B cell (primary cell): ENCODE measurements at regions not wholly inside any gene's neighbourhood (a gene's known extent, or its start where the extent isn't known, plus 50 kb on each side); places are given as distances from the start of the nearest gene placed in this dataset.

Source experiments
- ATAC-seq: fragments of 200-7000 bp; cut with Tn5 transposase; one replicate; pipeline ENCODE4 v1.10.0; 2021; ENCODE audit warnings: low read depth, mild to moderate bottlenecking, moderate number of reproducible peaks, moderate library complexity
- CTCF ChIA-PET: fragments of 350-600 bp; sonication (Branson Sonifier 250); formaldehyde crosslinking; loops from one replicate; lab custom pipeline; 2021; ENCODE audit warnings: antibody characterized with exemption, inconsistent platforms; lab: Charles Lee
- POLR2A ChIA-PET: fragments of 350-600 bp; sonication (Branson Sonifier 250); formaldehyde crosslinking; loops from one replicate; lab custom pipeline; 2021; ENCODE audit warnings: antibody characterized with exemption; lab: Charles Lee
- DNase-seq: peaks from one replicate; pipeline ENCODE4 v3.0.0; 2013
- H2AFZ ChIP-seq: 2 replicates; pipeline ENCODE4 v1.6.1; 2012; ENCODE audit warnings: mild to moderate bottlenecking, low read depth, low read length; ENCODE audit not compliant: insufficient read depth, poor library complexity, severe bottlenecking
- H3K27ac ChIP-seq, 2 donors: 1 replicate in 1 of 2; 2 replicates in 1 of 2; pipeline ENCODE4 v1.5.1; 2012 to 2013; ENCODE audit warnings: low read length in 2 of 2, mild to moderate bottlenecking in 2 of 2, moderate library complexity in 1 of 2
- H3K27me3 ChIP-seq, 4 experiments: fragments of 200-600 bp in 1 of 4; sonication (generic) in 1 of 4; replicated peaks in 1 of 4; 1 replicate in 2 of 4; 2 replicates in 2 of 4; pipeline versions ENCODE4 v1.6.1 to v1.7.0; 2013 to 2016; ENCODE audit warnings: low read length in 3 of 4, mild to moderate bottlenecking in 2 of 4, mixed read lengths in 1 of 4, moderate library complexity in 1 of 4; ENCODE audit not compliant: insufficient read depth in 4 of 4, control insufficient read depth in 3 of 4; ENCODE audit errors: control extremely low read depth in 1 of 4
- H3K36me3 ChIP-seq, 2 experiments: replicated peaks in 1 of 2; 1 replicate in 1 of 2; 2 replicates in 1 of 2; pipeline versions ENCODE4 v1.6.1 to v1.7.1; 2013; ENCODE audit warnings: low read length in 1 of 2; ENCODE audit not compliant: insufficient read depth in 2 of 2, control insufficient read depth in 1 of 2; ENCODE audit errors: control extremely low read depth in 1 of 2, extremely low read depth in 1 of 2
- H3K4me1 ChIP-seq, 2 donors: fragments of 200-600 bp in 1 of 2; sonication (generic) in 1 of 2; 1 replicate in 1 of 2; 2 replicates in 1 of 2; pipeline versions ENCODE4 v1.5.1 to v1.6.1; 2013 to 2017; ENCODE audit warnings: low read length in 2 of 2; ENCODE audit not compliant: control insufficient read depth in 2 of 2, insufficient read depth in 2 of 2
- H3K4me2 ChIP-seq: replicated peaks from 2 replicates; pipeline ENCODE3; 2012; ENCODE audit warnings: mild to moderate bottlenecking, low read depth, low read length; ENCODE audit not compliant: poor library complexity, severe bottlenecking
- H3K4me3 ChIP-seq, 5 experiments: fragments of 200-600 bp in 1 of 5; sonication (generic) in 1 of 5; 1 replicate in 3 of 5; 2 replicates in 2 of 5; pipeline versions ENCODE4 v1.5.1 to v1.7.0; 2011 to 2016; ENCODE audit warnings: low read length in 4 of 5, mild to moderate bottlenecking in 4 of 5, low read depth in 2 of 5, control low read depth in 1 of 5, moderate library complexity in 1 of 5; ENCODE audit not compliant: insufficient read depth in 1 of 5; ENCODE audit errors: control extremely low read depth in 1 of 5, extremely low read depth in 1 of 5
- H3K79me2 ChIP-seq: fragments of 200-600 bp; sonication (generic); one replicate; pipeline ENCODE4 v1.6.0; 2016; ENCODE audit warnings: low read length; ENCODE audit not compliant: control insufficient read depth, insufficient read depth
- H3K9ac ChIP-seq: fragments of 200-600 bp; sonication (generic); 2 replicates; pipeline ENCODE4 v1.6.1; 2017; ENCODE audit warnings: mild to moderate bottlenecking, low read length, moderate library complexity
- H3K9me3 ChIP-seq, 3 donors: one replicate each; pipeline versions ENCODE4 v1.6.1 to v1.7.1; 2013; ENCODE audit warnings: low read length in 2 of 3; ENCODE audit not compliant: control insufficient read depth in 2 of 3, insufficient read depth in 1 of 3; ENCODE audit errors: control extremely low read depth in 1 of 3
- H4K20me1 ChIP-seq: 2 replicates; pipeline ENCODE4 v1.6.0; 2012; ENCODE audit warnings: mild to moderate bottlenecking, low read length; ENCODE audit not compliant: insufficient read depth, control insufficient read depth, poor library complexity, severe bottlenecking
- H3K27ac Mint-ChIP-seq: one replicate; pipeline ENCODE4 v1.8.0; 2021; ENCODE audit warnings: mixed read lengths
- H3K27me3 Mint-ChIP-seq: one replicate; pipeline ENCODE4 v1.8.0; 2021; ENCODE audit warnings: mixed read lengths
- H3K4me1 Mint-ChIP-seq: one replicate; pipeline ENCODE4 v1.8.0; 2021; ENCODE audit warnings: mixed read lengths
- H3K4me3 Mint-ChIP-seq: one replicate; pipeline ENCODE4 v1.8.0; 2021; ENCODE audit warnings: mixed read lengths
- H3K9me3 Mint-ChIP-seq: one replicate; pipeline ENCODE4 v1.8.0; 2022; ENCODE audit warnings: mixed read lengths; ENCODE audit not compliant: insufficient read depth
- CTCF ChIP-seq: fragments of 200-600 bp; IDR thresholded peaks from one replicate; pipeline ENCODE4 v1.8.0; 2022; ENCODE audit warnings: antibody characterized with exemption, mild to moderate bottlenecking
- EZH2 ChIP-seq: IDR thresholded peaks from 2 replicates; pipeline ENCODE4 v1.6.1; 2012; ENCODE audit warnings: borderline replicate concordance, low read depth, mild to moderate bottlenecking, moderate library complexity, low read length; ENCODE audit not compliant: insufficient read depth, poor library complexity, severe bottlenecking
- WGBS: methylation state at CpG from one replicate; pipeline ENCODE4 v1.1.5; 2013; ENCODE audit warnings: missing lambda C conversion rate; ENCODE audit not compliant: insufficient coverage; 5-methylcytosine and 5-hydroxymethylcytosine counted together
- intact Hi-C: fragments of 100-400 bp; cut with micrococcal nuclease; formaldehyde crosslinking; loops from one replicate; pipeline ENCODE4 v1.10.0; 2022

DNA sequence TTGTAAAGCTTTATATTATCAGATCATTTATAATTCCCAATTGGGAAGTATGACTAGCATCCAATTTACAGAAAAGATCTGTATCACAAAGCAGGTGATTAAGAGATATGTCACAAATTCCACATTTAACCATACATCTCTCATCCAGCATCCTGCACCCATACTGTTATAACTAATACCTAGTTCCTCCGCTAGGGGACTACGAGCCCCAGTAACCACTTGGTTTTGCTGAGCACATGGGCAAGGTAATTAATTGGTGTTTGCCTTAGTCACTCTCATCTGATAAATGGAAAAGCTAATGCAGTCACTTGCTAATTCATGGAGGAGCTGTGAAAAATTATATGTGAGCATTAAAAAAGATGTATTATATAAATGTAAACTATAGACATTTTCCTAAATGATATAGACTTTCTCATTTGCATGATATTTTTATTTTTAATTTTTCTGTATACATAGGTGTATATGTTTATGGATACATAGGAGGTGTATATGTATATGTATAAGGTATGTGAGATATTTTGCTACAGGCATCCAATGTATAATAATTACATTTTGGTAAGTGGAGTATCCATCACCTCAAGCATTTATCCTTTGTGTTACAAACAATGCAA, 1031.8 kb downstream of the GALC start:
- peaks cover 9% of the 10 kb centered on the region for H3K9me3 Mint-ChIP-seq
- ChIA-PET POLR2A (no interaction called here), CTCF (no interaction called here)
- H3K4me1 Mint-ChIP-seq: no peaks in the 10 kb centered on the region
- H3K4me3 Mint-ChIP-seq: no peak overlapping the region
- Histone ChIP-seq H3K27ac (no peak overlapping the region), H4K20me1 (no peaks in the 10 kb centered on the region), H3K9me3 (peaks cover 0 to 8% (median 0%) of the 10 kb centered on the region in 3 donors), H3K4me1 (no peaks in the 10 kb centered on the region), H3K27me3 (no peaks in the 10 kb centered on the region), H2AFZ (no peak overlapping the region), H3K9ac (no peak overlapping the region), H3K36me3 (no peaks in the 10 kb centered on the region), H3K4me2 (no peak overlapping the region), H3K79me2 (no peaks in the 10 kb centered on the region), H3K4me3 (no peak overlapping the region)
- no peak for ATAC-seq
- intact Hi-C loops: no loop called here
- no CpG with 5 or more reads among the region's 2 CpGs for WGBS
- DNase-seq: no peak
- no peak overlapping the region for H3K27ac Mint-ChIP-seq
- TF ChIP-seq EZH2 (no peak), CTCF (peak; percentile 21)
- H3K27me3 Mint-ChIP-seq: no peaks in the 10 kb centered on the region

- CTCF ChIA-PET: no interaction called here
These were observed 1037.1 kb downstream of the GALC start for GRCh38 chr14:86955771-86956354.

More at GRCh38 chr14:86955771-86956354, 1037.1 kb downstream of the GALC start:
- Histone ChIP-seq H4K20me1 (no peaks in the 10 kb centered on the region), H3K4me3 (no peak overlapping the region), H3K36me3 (no peaks in the 10 kb centered on the region), H3K9ac (no peak overlapping the region), H3K4me1 (no peaks in the 10 kb centered on the region), H3K79me2 (no peaks in the 10 kb centered on the region), H3K9me3 (no peaks in the 10 kb centered on the region), H2AFZ (no peak overlapping the region), H3K4me2 (no peak overlapping the region), H3K27ac (no peak overlapping the region), H3K27me3 (no peaks in the 10 kb centered on the region)
- Mint-ChIP-seq H3K27me3 (no peaks in the 10 kb centered on the region), H3K27ac (no peak overlapping the region), H3K4me1 (no peaks in the 10 kb centered on the region), H3K4me3 (no peak overlapping the region), H3K9me3 (no peaks in the 10 kb centered on the region)
- TF ChIP-seq EZH2: no peak
- no peak for TF ChIP-seq CTCF
- intact Hi-C loops: no loop called here
- ATAC-seq: no peak
- POLR2A ChIA-PET: no interaction called here
- WGBS: 100% methylated on average over 2 of the region's 5 CpGs
- no peak for DNase-seq
